Hepatocyte (in vitro differentiated cells): ENCODE measurements at regions not wholly inside any gene's neighbourhood (a gene's known extent, or its start where the extent isn't known, plus 50 kb on each side); places are given as distances from the start of the nearest gene placed in this dataset.

Experiments used
- CTCF ChIP-seq: fragments of 200-600 bp; sonication (generic); IDR thresholded peaks from 2 replicates; pipeline ENCODE4 v1.5.1; 2016; ENCODE audit warnings: antibody characterized with exemption, mild to moderate bottlenecking; ENCODE audit not compliant: poor library complexity
- EZH2 ChIP-seq: fragments of 200-600 bp; sonication (generic); IDR thresholded peaks from 2 replicates; pipeline ENCODE4 v1.6.1; 2016; ENCODE audit warnings: antibody characterized with exemption, mild to moderate bottlenecking, borderline replicate concordance

GRCh38 chr10:33993917-33994316 is 659.5 kb upstream of the NRP1 start:
- TF ChIP-seq CTCF (no peak), EZH2 (no peak)
